Stimulated activated CD4-positive, alpha-beta T cell treated with anti-CD3 and anti-CD28 coated beads, Interleukin-2, amount 100 ng/mL, for 48 hours (primary cell): ENCODE measurements at regions not wholly inside any gene's neighbourhood (a gene's known extent, or its start where the extent isn't known, plus 50 kb on each side); places are given as distances from the start of the nearest gene placed in this dataset.

ENCODE experiments used
- DNase-seq, 2 donors: peaks; one replicate each; pipeline ENCODE4 v3.0.0-alpha.2; 2020

DNA sequence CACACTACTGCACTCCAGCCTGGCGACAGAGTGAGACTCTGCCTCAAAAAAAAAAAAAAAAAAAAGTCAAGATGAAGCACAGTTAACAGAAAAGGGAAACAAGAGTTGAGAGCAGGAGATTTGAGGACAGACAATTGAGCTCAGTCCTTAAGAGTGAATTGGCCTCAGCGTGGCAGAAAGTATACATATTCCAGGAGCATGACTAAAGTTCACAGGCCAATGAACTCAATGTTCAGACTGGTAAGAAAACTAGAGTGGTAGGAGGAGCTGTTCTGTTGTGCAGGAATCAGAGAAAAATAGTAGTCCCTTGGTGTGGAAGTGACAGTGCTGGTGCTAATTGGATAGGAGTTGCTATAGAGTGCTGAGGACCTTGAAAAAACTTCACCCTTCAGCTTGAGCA lies 60.0 kb downstream of the NRN1 start:
- DNase-seq = no peak

DNA sequence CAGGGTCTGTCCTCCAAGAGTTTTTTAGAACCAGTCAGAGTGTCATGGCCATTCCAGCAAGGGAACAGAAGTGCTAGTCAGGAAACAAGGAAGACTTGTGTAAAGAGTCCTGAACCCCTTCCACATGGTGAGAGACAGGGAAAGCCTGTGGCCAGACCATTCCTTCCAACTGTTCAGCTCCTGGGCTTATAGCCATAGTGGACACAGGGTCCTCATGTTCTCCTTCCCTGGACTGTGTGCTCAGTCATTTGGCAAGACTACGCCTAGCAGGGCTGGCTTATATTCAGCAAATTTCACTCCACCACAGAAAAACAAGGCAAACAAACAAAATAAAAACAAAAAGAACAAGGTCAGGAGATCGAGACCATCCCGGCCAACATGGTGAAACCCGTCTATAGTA lies 60.5 kb downstream of the NRN1 start:
- no peak for DNase-seq

DNA sequence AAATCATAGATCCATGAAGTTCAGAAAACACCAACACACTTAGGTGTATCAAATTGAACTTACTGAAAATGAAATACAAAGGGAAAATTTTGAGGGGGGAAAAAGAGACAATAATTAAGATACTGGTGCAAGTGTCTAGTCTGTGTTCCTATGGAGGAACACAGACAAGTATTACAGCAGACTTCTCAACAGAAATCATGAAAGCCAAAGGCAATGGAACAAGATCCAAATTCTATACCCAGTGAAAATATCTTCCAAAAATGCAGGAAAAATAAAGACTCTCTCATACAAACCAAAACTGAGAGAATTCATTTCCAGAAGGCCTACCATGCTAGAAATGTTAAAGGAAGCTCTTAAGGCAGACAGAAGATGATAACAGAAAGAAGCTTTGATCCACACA lies 63.1 kb downstream of the NRN1 start:
- DNase-seq = no peak

DNA sequence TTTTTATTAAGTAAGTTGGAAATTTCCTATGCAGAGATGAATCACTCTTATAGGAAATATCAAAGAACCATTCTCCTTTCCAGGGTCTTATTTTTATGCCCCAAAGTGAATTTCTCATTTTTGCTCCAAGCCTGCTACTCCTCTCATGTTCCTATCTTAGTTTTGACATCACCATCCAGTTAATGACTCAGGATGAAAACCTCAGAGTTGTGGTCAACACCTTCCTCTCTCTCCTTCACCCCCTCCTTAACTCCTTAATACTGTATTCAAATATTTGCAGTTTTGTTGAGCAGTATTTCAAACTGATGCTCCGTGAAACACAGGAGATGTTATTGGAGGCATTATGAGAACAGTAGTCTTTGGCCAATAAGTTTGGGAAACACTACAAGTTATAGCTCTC lies 64.1 kb downstream of the NRN1 start:
- DNase-seq = no peak

DNA sequence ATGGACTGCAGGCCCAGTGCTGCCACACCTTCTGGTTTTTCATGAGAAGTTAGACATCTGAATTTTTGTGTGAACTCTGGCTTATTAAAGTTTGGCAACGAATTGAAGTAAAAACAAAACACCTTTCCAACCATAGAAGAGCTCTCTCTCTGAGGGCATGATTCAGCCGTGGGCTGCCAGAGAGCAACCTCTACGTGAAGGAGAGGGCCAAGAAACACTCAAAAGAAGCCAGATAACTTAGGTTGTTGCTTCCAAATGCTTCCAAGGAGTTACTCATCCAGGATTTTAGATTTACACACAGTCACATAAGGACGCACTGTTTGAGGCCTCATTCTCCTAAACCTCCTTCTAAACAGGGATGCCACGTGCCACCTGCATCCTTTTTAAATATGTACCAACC lies 65.5 kb downstream of the NRN1 start:
- no peak for DNase-seq

DNA sequence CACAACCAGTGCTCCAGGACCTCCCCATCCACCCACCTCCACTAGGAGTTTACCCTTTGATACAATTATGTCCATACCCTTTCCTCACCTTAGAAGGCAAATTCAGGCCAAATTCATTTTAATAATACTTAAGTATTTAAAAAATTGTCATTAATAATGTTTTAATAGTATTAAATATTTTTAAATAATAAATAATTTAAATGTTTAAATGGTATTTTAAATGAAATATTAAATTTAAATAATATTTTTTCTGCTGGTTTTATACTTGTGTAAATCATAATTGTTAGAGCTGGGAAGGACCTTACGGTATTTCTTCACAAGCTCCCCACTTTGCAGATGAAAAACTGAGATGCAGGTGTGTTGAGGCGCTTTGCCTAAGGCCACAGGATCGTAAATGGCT lies 67.8 kb downstream of the NRN1 start:
- DNase-seq = no peak

DNA sequence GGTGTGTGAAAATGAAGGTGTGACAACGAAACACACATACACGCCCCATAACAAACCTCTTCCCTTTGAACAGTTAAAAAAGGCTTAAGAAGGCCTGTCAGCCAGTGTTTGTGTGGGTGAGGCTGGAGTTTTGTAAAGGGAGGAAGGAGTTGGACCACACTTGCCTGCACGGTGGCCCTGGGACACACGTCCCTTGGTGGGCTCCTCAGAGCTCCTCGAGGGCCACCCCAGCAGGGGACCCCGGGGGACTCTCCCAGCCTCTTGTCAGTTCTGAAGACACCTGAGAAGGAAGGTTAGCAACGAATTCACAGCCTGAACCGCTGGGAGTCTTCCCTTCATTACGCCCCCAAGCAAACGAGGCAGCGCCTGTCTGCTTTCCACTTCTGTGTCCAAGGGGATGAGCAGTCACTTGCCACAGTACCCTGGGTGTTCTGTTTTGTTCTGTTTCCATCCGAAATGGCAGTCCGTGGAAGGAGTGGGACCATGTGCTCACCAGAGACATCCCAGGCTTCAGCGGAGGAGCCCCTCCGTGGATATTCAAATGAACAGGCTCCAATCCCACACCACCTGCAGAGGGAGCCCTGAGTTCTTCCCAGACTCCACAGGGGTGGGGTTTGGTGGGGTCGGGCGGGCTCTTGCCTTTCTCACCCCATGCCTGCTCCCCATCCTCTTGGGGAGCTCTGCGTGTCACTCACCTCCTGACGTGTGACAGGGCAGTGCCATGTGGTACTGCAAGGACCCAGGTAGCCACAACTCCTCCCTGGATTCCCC lies 68.6 kb downstream of the NRN1 start:
- DNase-seq = no peak

DNA sequence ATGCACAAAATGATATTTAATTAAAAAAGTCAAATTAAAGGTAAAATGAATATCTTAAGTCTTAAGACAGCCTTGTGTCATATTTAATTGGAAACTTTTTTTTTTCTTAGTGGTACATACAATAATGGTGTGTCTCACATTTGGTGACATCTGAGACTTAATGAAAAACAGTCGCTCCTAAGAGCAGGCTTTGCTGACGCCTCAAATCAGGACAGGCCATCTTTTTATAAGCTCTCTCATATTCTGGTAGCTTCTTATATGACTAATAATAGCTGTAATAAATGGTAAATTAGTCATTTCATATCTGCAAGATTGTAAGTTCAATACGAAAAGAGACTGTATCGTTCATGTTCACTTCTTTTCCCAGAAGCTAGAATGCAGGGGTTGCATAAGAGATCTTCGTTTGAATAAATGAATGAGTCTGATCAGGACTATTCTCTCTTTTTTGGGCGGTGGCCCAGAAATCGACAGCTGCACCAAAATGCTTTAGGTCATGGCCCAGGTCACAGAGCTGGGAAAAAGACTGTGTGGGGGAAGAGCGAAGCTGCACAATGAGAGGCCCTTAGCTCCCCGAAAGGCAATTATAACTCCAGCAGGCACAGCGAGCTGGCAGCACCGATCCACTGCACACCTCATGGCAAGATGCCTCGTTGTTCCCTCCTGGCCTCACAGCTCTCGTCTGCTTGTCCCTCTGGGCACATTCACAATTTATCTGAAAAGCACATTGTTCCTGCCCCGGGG lies 69.4 kb downstream of the NRN1 start:
- DNase-seq = no peak

DNA sequence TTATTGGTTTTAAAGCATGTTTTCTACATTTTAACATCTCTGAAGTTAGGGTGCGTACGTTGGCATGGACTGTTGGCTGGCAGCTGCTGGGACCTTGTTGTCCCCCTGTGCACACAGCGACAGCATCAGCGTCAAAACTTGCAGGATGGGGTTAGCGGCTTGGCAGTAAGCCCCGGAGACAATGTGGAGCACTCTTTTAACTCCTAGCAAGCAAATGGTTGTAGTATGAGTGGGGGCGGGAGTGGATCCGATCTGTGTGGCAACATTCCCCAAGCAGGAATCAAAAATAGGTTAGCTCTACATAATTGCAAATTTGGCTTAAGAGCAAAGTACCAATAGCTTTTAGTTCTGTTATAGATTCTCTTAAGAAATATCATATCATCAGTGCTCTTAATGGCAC lies 70.1 kb downstream of the NRN1 start:
- DNase-seq = no peak

DNA sequence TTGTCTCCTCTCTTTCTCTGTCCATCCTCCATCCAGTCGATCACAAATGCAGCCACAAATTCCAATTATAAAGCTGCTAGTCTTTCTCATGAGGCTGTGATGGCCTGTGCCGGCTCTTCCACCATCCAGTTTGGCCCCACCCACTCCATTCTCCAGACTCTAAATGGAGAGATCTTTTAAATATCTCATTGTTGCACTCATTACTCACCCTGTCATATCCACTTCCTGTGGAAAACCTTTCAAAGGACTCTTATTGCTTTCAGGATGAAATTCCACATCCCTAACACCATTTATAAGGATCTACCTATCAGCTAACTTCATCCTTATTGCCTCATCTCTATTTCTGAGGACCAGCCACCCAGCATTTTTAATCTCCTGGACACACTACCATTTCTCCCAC lies 70.6 kb downstream of the NRN1 start:
- DNase-seq = no peak

DNA sequence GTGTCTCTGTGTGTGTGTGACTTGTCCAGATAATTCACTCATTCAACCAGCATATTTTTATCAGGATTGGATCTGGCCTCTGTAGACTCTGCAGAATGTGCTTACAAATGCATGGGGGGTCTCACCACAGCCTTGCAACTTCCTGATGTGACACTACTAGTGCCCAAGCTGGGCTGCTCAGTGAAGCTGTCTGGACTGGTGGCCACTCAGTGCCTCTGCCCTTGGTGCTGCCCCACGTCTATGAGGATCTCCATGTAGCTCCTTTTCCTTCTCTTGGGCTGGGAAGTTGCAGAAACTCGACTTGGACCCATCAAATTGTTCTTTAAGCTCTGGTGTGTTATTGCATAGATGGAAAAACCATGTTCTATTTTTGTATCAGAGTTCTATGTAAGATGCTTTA lies 75.8 kb downstream of the NRN1 start:
- DNase-seq = no peak

DNA sequence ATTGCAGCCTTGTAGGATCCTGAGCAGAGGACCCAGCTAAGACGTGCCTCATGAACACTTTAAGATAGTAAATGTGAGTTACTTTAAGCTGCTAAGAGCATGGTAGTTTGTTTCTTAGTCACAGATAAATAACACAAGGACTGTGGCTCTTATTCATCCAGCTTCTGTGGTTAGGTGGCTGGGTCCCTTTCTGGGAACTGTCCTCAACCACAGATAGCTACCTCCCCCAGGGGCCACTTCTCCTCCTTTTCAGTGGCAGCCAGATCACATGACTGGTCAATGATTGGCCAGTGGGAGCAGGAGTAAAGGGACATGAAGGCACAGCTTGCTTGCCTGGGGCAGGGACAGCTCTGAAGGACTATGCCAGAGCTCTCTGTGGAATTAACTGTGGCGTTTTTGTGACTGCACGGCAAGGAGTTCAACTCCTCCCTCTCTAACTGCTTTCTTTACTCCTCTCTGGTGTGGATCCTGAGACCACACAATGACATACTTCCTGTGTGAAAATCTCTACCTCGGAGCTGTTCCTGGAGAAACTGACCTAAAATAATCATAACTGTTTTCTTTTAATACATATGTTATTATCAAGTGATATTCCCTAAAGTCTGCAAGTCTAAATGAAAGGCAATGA lies 76.5 kb downstream of the NRN1 start:
- no peak for DNase-seq

DNA sequence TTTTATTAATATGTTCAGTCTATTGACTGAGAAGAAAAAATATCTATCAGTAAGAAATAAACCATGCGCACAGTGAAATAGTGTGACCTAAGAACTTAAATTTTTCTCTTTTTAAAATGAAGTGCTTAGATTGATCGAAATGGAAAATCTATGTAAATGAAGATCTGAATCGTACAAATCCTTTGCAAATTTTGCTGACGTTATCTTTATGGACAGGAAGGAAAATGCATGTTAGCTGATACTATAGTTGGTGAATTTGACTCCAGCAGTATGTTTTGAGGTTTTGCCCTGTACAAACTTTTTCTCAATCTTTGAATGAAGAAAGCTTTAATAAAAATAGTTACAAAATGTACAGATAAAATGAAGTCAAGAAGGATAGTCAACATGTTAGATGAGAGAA lies 82.9 kb downstream of the NRN1 start:
- DNase-seq = no peak

DNA sequence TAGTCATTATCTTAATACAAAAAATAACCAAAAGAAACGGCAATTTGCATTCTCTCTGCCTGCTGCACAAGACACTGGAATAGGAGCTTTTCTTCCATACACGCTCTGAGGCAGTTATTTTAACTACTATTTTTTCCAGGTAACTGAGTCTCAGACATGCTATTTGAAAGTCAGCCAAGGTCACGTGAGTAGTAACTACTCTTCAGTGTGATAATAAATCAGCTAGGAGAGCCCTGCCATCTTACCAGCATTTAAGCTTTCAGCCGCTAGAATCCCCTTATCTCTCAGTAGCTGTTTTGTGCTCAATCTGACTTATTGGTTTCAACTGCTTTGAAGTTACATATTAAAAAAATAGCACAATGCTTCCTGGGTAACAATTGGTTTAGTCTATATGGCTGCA lies 84.5 kb downstream of the NRN1 start:
- no peak for DNase-seq

DNA sequence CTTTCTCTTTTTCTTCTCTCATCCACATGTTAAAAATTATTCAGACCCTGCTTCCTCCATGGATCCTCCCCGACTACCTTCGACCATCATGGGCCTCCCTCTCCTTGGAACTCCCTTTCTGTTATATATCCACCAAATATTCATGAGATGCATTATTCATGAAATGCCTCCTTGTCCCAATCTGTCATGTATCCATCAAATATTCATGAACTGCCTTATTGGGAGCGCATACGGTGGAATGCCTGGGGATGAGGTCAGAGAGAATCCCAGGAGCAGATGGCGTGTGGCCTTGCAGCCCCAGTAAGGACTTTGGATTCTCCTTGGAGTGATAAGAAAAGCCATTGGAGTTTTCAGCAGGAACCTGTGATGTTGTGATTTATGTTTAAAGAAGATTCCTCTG lies 97.0 kb downstream of the NRN1 start:
- no peak for DNase-seq

DNA sequence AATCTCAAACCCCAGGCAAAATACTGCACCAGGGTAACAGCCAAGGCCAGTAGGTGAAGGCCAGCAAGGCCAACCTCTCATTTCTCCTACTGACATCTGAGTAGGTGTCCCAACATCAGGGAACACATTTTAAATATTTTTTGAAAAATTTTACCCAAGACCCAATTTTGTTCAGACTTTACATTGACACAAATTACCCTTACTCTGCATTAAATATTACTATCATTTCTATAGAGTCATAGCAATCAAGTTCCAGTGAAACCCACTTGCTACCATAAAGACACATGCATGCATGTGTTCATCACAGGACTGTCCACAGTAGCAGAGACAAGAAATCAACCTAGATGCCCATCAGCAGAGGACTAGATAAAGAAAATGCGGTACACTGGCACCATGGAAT lies 99.9 kb downstream of the NRN1 start:
- no peak for DNase-seq

DNA sequence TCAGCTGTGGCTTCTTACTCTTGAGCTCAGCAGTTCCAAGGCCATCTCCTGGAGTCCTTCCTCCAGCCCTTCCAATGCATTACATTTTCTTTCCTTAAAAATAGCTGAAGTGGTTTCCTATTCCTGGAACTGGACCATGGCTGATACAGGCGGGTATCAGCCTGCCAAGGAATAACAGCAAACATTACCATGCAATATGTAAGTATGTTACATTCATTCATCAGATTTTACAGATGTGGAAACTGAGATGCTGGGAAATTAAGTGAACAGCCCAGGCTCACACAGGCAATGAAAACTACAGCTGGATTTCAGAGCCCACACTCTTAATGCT lies 100.4 kb downstream of the NRN1 start:
- no peak for DNase-seq

DNA sequence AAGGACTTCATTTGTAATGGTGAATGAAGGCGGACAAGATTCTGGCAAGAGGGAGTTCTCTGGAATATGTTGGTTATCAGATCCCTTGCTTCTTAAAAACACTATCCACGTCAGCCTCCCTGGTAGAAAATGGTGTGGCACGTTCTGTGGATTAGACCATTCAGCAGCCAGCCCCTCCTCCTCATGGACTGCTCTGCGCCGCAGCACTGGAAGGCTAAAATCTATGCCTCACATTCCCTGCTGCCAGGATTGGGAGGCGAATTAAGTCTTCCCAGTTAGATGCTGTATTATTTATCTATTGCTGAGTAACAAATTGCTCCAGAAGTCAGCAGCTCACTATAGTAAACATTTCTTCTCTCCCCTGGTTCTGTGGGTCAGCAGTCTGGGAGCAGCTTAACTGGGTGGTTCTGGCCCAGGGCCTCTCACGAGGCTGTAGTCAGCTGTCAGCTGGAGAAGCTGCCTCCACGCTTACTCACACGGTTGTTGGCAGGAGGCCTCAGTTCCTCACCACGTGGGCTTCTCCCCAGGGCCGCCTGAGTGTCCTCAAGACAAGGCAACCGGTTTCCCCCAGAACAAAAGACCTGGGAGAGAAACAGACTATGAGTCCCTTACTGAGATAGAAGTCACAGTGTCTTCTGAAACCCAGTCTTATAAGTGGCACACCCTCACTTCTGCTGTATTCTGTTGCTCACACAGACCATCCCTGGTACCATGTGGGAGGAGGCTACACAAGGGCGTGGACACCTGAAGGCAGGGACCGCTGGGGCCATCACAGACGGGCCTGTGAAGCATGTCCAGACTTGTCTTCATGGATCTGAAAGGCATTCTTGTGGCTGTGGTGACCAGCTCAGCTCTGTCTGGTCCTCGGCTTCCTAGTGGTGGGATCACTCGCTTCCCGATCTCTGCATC lies 101.0 kb downstream of the NRN1 start:
- no peak for DNase-seq

DNA sequence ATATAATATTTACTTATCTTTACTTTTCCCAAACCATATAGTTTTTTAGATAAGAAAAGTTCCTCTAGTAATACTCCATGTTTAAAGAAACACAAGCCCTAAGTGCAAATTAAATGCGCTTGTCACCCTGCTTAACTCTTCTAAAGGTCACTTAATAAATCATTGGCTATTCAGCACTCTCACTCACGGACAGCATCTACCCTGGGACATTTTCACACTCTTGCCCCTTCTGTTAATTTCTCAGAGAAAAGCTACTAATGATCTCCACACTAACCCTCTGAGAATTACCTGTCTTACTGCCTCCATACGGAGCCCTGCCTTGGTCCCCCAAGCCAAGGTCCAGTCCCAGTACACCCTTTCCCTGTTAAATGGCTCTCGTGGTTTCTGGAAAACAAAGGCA lies 102.2 kb downstream of the NRN1 start:
- no peak for DNase-seq

DNA sequence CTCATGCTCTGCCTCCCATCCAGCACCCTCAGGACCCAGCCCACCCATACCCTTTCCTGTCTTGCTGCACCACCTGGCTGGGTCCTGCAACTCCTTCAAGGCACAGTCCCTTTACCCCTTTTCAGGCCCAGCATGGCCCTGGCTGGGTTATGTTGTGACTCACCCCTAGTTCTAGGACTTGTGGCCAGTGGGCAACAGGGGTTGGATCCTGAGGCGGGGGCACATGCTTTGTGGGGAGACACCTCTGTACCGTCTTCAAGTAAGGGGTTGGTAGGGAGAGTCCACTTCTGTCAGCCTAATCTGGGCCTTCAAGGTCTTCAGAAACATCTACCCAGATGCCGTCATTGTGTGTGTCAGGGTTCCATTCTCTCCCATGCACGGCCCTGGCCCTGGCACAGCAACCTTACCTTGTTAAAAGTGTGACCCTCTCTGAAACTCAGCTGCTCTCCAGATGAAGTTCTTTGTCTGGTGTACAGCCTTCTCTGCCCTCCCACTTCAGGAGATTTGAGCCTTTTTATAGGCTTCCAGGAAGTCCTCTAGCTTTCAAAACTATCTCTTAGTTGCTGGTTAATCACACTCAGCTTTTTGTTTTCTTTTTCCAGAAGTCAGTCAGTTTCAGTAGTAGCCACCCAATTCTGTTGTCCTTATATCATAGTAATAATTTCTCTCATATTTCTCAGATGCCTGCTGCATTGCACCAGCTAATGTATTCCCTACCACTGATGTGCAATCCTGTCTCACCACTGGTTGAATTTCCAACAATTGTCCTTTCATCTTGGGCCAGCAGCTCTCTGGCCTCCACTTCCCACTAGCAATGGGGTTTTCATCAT lies 107.3 kb downstream of the NRN1 start:
- no peak for DNase-seq

DNA sequence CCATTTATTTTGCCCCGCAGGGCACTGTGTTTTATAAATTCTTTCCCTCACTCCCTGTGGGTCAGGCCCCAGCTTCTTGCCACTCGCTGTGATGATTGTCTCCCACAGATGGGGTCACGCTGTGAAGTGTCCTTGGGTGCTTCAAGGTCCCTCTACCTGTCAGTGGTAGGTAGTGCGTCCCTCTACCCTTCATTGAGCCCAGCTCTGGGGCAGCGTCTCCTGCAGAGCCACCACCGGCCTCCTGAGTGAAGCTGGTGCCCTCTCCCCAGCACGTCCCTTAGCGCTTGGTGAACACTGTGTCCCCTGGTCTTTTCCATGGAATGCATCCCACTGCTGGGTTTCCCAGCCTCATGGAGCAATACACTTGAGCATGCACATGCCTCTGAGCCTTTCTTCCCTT lies 108.2 kb downstream of the NRN1 start:
- DNase-seq = no peak

DNA sequence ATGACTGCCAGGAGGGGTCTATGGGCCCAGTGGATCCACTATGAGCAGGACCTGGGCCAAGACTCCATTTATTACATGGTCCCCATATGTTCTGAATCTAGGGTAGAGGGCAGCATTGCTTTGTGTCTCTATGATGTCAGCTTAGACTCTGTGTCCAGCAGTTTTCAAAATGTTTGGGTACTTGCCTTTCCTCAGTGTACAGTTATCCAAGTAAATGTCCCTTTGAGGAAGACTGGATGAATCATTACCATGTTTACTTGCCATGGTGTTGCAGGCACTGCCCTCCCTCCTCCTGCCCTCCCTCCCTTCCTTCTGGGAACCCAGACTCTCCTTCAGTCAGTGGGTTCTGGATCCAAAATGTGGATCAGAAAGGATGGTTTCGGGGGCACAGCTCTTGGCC lies 108.6 kb downstream of the NRN1 start:
- DNase-seq = no peak
